ENCODE measurements at regions not wholly inside any gene's neighbourhood (a gene's known extent, or its start where the extent isn't known, plus 50 kb on each side); places are given as distances from the start of the nearest gene placed in this dataset.
"Not testable (repeated sequence)": the region's sequence is repeated elsewhere in the genome, so short reads cannot be mapped to it uniquely, and the experiment has no call there.

GRCh38 chr18:29730073-29730472 lies 1312.5 kb downstream of the DSC3 start:
- no peak for FAIRE-seq

GRCh38 chr18:29726646-29727045 lies 1315.9 kb downstream of the DSC3 start:
- no peak for DNase-seq (ENCODE audit: low spot score)
- FAIRE-seq, result no peak

More at GRCh38 chr18:29730073-29730472, 1312.5 kb downstream of the DSC3 start:
- DNase-seq (ENCODE audit: low spot score), result no peak

- DNase-seq (ENCODE audit: low spot score); FAIRE-seq: not testable (repeated sequence)
These were observed 1319.1 kb downstream of the DSC3 start for GRCh38 chr18:29723486-29723885.

DNA sequence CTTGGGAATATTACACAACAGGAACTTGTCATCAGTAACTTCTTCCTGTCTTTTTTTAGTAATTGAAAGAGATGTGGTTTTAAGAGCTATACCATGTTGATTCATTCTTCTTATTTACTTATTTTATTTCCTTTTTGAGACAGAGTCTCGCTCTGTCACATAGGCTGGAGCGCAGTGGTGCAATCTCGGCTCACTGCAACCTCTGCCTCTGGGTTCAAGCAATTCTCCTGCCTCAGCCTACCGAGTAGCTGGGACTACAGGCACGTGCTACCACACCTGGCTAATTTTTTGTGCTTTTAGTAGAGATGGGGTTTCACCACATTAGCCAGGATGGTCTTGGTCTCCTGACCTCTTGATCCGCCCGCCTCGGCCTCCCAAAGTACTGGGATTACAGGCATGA lies 1326.6 kb downstream of the DSC3 start:
- not testable (repeated sequence) for DNase-seq (ENCODE audit: low spot score); FAIRE-seq

DNA sequence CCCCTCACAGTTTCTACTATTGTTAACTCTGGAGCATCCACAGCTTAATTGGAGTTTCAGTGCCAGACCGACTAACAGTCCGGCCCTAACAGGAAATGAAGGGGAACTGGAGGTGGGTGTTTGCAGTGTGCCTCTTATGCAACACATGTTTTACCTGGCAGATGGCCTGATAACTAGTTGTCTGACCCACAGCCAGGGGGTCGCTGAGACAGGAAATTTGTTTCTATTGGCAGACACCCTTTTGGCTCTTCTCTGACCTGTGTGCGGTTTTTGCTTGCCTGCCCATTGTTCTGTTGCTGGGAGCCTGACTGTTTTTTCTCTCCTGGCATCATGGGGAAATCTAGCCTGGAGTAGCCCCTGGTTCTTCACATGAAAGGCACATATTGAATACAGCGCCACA lies 1329.8 kb downstream of the DSC3 start:
- FAIRE-seq (no peak), DNase-seq (ENCODE audit: low spot score) (no peak)

DNA sequence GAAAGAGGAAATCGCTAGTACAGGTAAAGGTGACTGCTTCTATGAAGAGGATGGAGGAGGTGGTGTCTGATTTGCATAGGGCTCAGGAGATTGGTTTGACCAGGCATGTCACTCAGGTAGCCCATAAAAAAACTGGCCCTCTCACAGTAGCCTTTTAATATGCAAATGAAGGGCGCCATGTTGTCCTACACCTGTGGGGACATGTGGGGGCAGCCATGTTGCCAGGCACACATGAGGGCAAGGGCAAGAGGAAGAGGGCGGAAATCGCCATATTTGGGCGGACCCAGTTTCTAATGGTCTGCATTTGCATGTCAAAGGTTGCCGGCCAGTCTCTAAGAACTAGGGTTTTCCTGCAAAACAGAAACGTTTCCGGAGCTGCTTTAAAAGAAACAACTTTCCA lies 1330.6 kb downstream of the DSC3 start:
- no peak for FAIRE-seq

GRCh38 chr18:29693334-29693733 lies 1349.2 kb downstream of the DSC3 start:
- DNase-seq (ENCODE audit: low spot score) (no peak), FAIRE-seq (no peak)

More for the DNA sequence above, 1330.6 kb downstream of the DSC3 start:
- no peak for DNase-seq (ENCODE audit: low spot score)

DNA sequence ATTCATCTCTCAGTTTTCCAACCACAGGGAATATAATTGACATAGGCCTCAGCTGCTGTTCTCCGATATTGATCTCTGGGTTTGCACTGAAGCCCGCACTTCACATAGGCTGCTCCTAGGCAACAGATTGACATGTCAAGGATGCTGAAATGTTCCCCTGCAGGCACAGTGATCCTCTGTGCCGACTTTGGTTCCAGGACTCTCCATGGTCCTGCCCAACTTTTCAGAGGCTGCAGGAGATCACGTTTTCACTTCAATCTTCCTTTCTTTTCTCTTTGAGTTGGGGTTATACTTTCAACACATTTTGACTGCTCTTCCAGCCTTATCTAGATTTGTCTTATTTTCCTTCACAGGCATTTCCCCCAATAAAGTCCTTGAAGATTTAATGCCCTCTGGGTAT lies 1361.0 kb downstream of the DSC3 start:
- DNase-seq (ENCODE audit: low spot score) (no peak), FAIRE-seq (no peak)

GRCh38 chr18:29664278-29665036 lies 1378.1 kb downstream of the DSC3 start:
- DNase-seq (ENCODE audit: low spot score), result no peak
- no peak for FAIRE-seq

DNA sequence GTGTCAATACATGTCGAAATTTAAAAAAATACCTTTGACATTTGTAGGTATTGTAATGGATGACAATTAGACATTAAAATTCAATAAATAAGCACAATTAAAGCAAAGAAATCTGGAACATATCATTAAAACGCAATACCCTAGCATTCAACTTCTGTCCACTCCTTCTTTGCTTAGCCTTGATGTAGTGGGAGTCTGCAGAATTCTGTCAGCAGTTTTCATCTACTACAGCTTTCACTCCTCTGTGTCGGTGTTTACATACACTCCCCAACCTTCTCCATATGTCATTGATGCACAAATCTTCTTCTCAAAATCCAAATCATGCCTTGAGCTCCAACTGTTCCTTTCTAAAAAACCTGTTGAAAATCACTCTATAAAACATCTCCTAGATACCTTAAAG lies 1380.6 kb downstream of the DSC3 start:
- DNase-seq (ENCODE audit: low spot score) (no peak), FAIRE-seq (no peak)

- no peak for FAIRE-seq
These were observed 1381.8 kb downstream of the DSC3 start for GRCh38 chr18:29660777-29661176.

GRCh38 chr18:29653671-29654215 lies 1388.8 kb downstream of the DSC3 start:
- DNase-seq (ENCODE audit: low spot score) (no peak), FAIRE-seq (no peak)

More at GRCh38 chr18:29660777-29661176, 1381.8 kb downstream of the DSC3 start:
- no peak for DNase-seq (ENCODE audit: low spot score)

DNA sequence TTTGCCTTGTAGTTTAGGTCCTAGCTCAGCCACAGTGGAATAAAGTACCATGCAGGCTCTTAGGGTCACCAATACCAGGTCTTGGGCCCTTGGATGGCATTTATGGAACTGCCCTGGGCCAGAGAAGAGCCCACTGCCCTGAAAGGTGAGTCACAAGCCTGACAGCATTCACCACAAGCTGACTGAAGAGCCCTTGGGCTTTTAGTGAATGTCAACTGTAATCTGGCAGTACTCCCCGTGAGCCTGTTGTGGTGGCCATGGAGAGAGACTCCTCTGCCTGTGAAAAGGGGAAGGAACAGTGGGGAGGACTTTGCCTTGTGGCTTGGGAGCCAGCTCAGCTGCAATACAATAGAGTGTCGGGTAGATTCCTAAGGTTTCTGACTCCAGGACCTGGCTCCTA lies 1389.7 kb downstream of the DSC3 start:
- FAIRE-seq, result no peak
- no peak for DNase-seq (ENCODE audit: low spot score)

- FAIRE-seq, result no peak
- DNase-seq (ENCODE audit: low spot score), result no peak
These were observed 1391.3 kb downstream of the DSC3 start for GRCh38 chr18:29651122-29651680.

DNA sequence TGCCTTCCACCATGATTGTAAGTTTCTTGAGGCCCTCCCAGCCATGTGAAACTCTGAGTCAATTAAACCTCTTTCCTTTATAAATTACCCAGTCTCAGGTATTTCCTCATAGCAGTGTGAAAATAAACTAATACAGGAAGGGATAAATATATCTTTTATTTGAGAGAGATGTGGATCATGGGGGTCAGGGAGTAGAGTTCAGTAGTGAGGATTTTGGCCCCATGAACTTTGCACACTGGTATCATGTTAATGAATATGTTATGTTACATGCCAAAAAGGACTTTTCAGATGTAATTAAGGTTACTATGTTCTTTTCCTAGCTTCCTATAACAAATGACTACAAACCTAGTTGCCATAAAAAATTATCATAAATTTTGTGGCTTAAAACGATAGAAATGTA lies 1393.7 kb downstream of the DSC3 start:
- no peak for FAIRE-seq

DNA sequence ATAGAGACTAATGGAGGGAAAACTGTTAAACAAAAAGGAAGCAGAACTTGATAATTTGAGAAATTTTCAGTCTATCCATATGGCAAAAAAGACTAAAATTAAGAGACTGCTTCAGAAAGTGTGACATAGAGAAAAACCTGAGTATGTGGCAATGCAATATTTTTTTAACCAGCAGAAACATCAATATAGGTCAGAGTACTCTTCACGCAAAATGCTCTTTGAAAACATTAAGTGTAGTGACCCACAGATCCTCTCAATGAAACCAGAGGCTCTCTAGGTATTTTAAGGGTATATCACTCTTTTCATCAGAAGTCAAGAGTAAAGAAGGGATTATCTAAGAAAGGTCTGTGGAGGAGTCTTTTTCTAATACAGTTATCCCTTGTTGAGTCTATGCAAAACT lies 1394.8 kb downstream of the DSC3 start:
- DNase-seq (ENCODE audit: low spot score) (no peak), FAIRE-seq (no peak)

More for the DNA sequence above, 1393.7 kb downstream of the DSC3 start:
- DNase-seq (ENCODE audit: low spot score), result no peak

- DNase-seq (ENCODE audit: low spot score) (no peak), FAIRE-seq (no peak)
These were observed 1398.3 kb downstream of the DSC3 start for GRCh38 chr18:29644276-29644675.

DNA sequence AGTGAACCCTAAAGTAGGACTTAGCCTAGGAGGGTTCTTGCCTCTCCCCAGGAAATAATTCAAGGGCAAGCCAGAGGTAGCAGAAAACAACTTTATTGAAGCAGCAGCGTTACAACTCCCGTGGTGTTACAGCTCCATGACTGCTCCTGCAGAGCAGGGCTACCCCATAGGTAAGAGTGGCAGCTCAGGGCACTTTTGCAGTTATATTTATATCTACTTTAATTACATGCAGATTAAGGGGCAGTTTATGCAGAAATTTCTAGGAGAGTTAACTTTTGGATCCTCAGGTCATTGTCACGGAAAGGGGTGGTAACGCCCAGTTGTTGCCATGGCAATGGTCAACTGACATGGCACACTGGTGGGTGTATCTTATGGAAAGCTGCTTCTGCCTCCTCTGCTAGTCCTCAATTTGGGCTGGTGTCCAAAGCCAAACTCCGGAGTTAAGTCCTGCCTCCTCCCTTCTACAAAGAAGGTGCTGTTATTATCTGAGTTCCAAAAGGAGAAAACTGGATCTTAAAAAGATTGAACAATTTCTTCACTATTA lies 1413.0 kb downstream of the DSC3 start:
- no peak for DNase-seq (ENCODE audit: low spot score)
- no peak for FAIRE-seq

- FAIRE-seq, result no peak
These were observed 1416.4 kb downstream of the DSC3 start for GRCh38 chr18:29626094-29626493.

DNA sequence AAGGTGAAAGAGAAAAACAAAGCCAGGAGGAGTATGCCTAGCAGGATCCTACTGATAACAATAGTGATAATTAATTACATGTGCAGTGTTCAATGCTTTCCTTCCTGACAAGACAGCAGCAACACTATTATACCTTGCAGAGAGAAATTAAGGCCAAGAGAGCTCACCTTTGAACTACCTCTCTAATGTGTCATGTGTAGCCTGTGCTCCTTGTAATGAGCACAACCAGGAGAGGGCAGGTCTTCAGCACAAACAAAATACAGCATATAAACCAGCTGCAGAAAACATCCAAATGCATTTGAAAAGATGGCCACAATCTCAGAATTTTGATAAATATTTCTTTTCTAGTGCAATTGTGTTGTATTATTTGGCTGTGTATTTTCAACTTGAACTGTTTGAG lies 1425.7 kb downstream of the DSC3 start:
- DNase-seq (ENCODE audit: low spot score) (no peak), FAIRE-seq (no peak)

More at GRCh38 chr18:29626094-29626493, 1416.4 kb downstream of the DSC3 start:
- no peak for DNase-seq (ENCODE audit: low spot score)

DNA sequence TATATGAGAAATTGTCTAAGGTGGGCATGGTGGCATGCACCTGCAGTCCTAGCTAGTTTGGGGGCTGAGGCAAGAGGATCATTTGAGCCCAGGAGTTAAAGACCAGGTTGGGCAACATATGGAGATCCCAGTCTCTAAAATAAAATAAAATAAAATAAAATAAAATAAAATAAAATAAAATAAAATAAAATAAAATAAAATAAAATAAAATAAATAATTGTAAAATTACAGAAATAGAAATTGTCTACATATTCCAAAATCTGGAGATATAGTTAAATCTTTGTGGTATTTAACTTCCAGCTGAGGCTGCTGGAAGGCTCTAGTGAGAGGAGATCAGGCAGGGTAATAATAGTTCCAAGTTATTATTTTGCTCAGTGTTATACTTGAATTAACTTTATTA lies 1432.1 kb upstream of the CDH2 start:
- DNase-seq (ENCODE audit: low spot score) (no peak), FAIRE-seq (no peak)

DNA sequence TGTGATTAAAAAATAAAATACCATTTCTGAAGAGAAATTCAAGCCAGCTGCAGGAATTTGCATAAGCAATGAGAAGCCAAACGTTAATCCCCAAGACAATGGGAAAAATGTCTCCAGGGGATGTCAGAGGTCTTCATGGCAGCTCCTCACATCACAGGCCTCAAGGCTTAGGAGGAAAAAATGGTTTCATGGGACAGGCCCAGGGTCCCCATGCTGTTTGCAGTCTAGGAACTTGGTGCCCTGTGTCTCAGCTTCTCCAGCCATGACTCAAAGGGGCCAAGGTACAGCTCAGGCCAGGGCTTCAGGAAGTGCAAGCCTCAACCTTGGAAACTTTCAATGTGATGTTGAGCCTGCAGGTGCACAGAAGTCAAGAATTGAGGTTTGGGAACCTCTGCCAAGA lies 1428.4 kb upstream of the CDH2 start:
- no peak for DNase-seq (ENCODE audit: low spot score)
- no peak for FAIRE-seq

Measured in urothelium cell line (cell line).